ENCODE measurements at regions not wholly inside any gene's neighbourhood (a gene's known extent, or its start where the extent isn't known, plus 50 kb on each side); places are given as distances from the start of the nearest gene placed in this dataset.

- DNase-seq (ENCODE audit: insufficient read length, low spot score) = no peak
- no peak for FAIRE-seq
- no peak for TF ChIP-seq CTCF (IDR thresholded peaks at IDR 0.05; ENCODE audit: insufficient read depth, missing control alignments)
Measured at GRCh38 chr19:32257326-32258073, 87.9 kb upstream of the ZNF507 start.

GRCh38 chr19:32258167-32258566, 87.2 kb upstream of the ZNF507 start:
- FAIRE-seq = no peak
- no peak for TF ChIP-seq CTCF (IDR thresholded peaks at IDR 0.05; ENCODE audit: insufficient read depth, missing control alignments)
- no peak for DNase-seq (ENCODE audit: insufficient read length, low spot score)

GRCh38 chr19:32264568-32264967, 80.8 kb upstream of the ZNF507 start:
- no peak for FAIRE-seq
- no peak for TF ChIP-seq CTCF (IDR thresholded peaks at IDR 0.05; ENCODE audit: insufficient read depth, missing control alignments)
- DNase-seq (ENCODE audit: insufficient read length, low spot score) = no peak

GRCh38 chr19:32265995-32266394, 79.4 kb upstream of the ZNF507 start:
- no peak for TF ChIP-seq CTCF (IDR thresholded peaks at IDR 0.05; ENCODE audit: insufficient read depth, missing control alignments)
- DNase-seq (ENCODE audit: insufficient read length, low spot score) = no peak
- no peak for FAIRE-seq

- FAIRE-seq (no peak), DNase-seq (ENCODE audit: insufficient read length, low spot score) (no peak)
- TF ChIP-seq CTCF (IDR thresholded peaks at IDR 0.05; ENCODE audit: insufficient read depth, missing control alignments) = no peak
Measured at GRCh38 chr19:32266460-32266859, 79.0 kb upstream of the ZNF507 start.

- FAIRE-seq (no peak), DNase-seq (ENCODE audit: insufficient read length, low spot score) (no peak)
- TF ChIP-seq CTCF (IDR thresholded peaks at IDR 0.05; ENCODE audit: insufficient read depth, missing control alignments) = no peak
Measured at GRCh38 chr19:32268381-32268780, 77.0 kb upstream of the ZNF507 start.

- FAIRE-seq = no peak
- no peak for TF ChIP-seq CTCF (IDR thresholded peaks at IDR 0.05; ENCODE audit: insufficient read depth, missing control alignments)
Measured at GRCh38 chr19:32269831-32270230, 75.6 kb upstream of the ZNF507 start.

More at GRCh38 chr19:32269831-32270230, 75.6 kb upstream of the ZNF507 start:
- DNase-seq (ENCODE audit: insufficient read length, low spot score) = no peak
